CD4-positive, alpha-beta memory T cell (primary cell): ENCODE measurements at regions not wholly inside any gene's neighbourhood (a gene's known extent, or its start where the extent isn't known, plus 50 kb on each side); places are given as distances from the start of the nearest gene placed in this dataset.

Experiments used
- CTCF ChIA-PET: fragments of 350-600 bp; sonication (Branson Sonifier 250); formaldehyde crosslinking; loops from one replicate; lab custom pipeline; 2021; ENCODE audit warnings: inconsistent platforms; ENCODE audit not compliant: partially characterized antibody; lab: Charles Lee
- POLR2A ChIA-PET: fragments of 350-600 bp; sonication (Branson Sonifier 250); formaldehyde crosslinking; loops from one replicate; lab custom pipeline; 2021; ENCODE audit not compliant: partially characterized antibody; lab: Charles Lee
- DNase-seq, 5 donors: peaks; one replicate each; pipeline versions ENCODE4 v3.0.0 to v3.0.0-alpha.2; 2020 to 2022; ENCODE audit warnings: mixed read lengths in 1 of 5
- H3K27ac ChIP-seq: one replicate; pipeline ENCODE4 v1.7.0; 2013; ENCODE audit warnings: low read depth, low read length
- H3K27me3 ChIP-seq: 2 replicates; pipeline ENCODE4 v1.7.0; 2013; ENCODE audit warnings: mild to moderate bottlenecking, low read length, moderate library complexity; ENCODE audit not compliant: insufficient read depth
- H3K36me3 ChIP-seq: 2 replicates; pipeline ENCODE4 v1.7.0; 2013; ENCODE audit warnings: mild to moderate bottlenecking, low read length, moderate library complexity; ENCODE audit not compliant: insufficient read depth
- H3K4me1 ChIP-seq: 2 replicates; pipeline ENCODE4 v1.7.0; 2013; ENCODE audit warnings: mild to moderate bottlenecking, low read length, moderate library complexity; ENCODE audit not compliant: insufficient read depth
- H3K4me3 ChIP-seq, 2 donors: one replicate each; pipeline ENCODE4 v1.7.0; 2013; ENCODE audit warnings: low read length in 2 of 2, mild to moderate bottlenecking in 1 of 2
- H3K9me3 ChIP-seq, 2 donors: one replicate each; pipeline ENCODE4 v1.7.0; 2013; ENCODE audit warnings: low read length in 2 of 2, control low read depth in 1 of 2; ENCODE audit not compliant: control insufficient read depth in 1 of 2
- H3K27ac Mint-ChIP-seq, 7 donors: one replicate each; pipeline ENCODE4 v1.8.0; 2020 to 2021; ENCODE audit warnings: mixed read lengths in 7 of 7, mild to moderate bottlenecking in 6 of 7, inconsistent platforms in 3 of 7, moderate library complexity in 3 of 7
- H3K27me3 Mint-ChIP-seq, 2 donors: one replicate each; pipeline ENCODE4 v1.8.0; 2020 to 2021; ENCODE audit warnings: mixed read lengths in 2 of 2
- H3K36me3 Mint-ChIP-seq, 2 donors: one replicate each; pipeline ENCODE4 v1.8.0; 2020 to 2021; ENCODE audit warnings: mixed read lengths in 2 of 2, inconsistent platforms in 1 of 2, mild to moderate bottlenecking in 1 of 2
- H3K4me1 Mint-ChIP-seq, 4 donors: one replicate each; pipeline ENCODE4 v1.8.0; 2020 to 2021; ENCODE audit warnings: mixed read lengths in 4 of 4, mild to moderate bottlenecking in 1 of 4
- H3K4me3 Mint-ChIP-seq, 8 donors: one replicate each; pipeline ENCODE4 v1.8.0; 2020 to 2021; ENCODE audit warnings: mixed read lengths in 8 of 8, mild to moderate bottlenecking in 7 of 8, moderate library complexity in 6 of 8, inconsistent platforms in 3 of 8
- H3K9me3 Mint-ChIP-seq, 8 donors: one replicate each; pipeline ENCODE4 v1.8.0; 2020 to 2021; ENCODE audit warnings: mixed read lengths in 8 of 8, mild to moderate bottlenecking in 5 of 8, inconsistent platforms in 3 of 8, moderate library complexity in 1 of 8
- intact Hi-C: fragments of 100-400 bp; cut with micrococcal nuclease; formaldehyde crosslinking; loops from one replicate; pipeline ENCODE4 v1.15.1; 2023

DNA sequence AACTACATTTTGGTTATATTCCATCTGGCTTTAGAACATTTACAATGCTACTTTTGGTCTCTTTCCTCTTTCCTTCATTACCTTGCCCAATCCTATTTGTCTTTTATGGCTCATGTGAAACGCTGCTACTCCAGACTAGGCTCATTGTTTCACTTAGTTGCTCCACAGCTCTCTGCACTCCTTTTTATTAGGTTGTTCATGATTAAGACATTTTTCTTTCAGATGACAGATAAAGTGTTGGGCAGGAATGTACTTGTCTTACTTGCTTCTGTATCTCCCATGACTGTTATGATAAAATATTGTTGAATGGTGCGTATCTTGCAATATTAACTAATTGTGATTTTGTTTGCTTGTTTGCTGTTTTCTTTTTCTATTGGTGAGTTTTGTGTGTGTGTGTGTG is 1532.3 kb downstream of the KCNT2 start:
- no peaks in the 10 kb centered on the region for H3K9me3 ChIP-seq
- H3K4me1 ChIP-seq = no peaks in the 10 kb centered on the region
- Mint-ChIP-seq H3K9me3 (peaks cover 0 to 1% (median 0%) of the 10 kb centered on the region in 8 donors), H3K27ac (no peak overlapping the region), H3K4me3 (no peak overlapping the region), H3K4me1 (no peaks in the 10 kb centered on the region), H3K27me3 (peaks cover 0 to 1% of the 10 kb centered on the region in 2 donors), H3K36me3 (no peaks in the 10 kb centered on the region)
- ChIA-PET CTCF (no interaction called here), POLR2A (no interaction called here)
- no peaks in the 10 kb centered on the region for H3K27me3 ChIP-seq
- H3K4me3 ChIP-seq = no peak overlapping the region
- H3K36me3 ChIP-seq = no peaks in the 10 kb centered on the region
- H3K27ac ChIP-seq = no peak overlapping the region
- DNase-seq = no peak
- intact Hi-C loops = no loop called here

DNA sequence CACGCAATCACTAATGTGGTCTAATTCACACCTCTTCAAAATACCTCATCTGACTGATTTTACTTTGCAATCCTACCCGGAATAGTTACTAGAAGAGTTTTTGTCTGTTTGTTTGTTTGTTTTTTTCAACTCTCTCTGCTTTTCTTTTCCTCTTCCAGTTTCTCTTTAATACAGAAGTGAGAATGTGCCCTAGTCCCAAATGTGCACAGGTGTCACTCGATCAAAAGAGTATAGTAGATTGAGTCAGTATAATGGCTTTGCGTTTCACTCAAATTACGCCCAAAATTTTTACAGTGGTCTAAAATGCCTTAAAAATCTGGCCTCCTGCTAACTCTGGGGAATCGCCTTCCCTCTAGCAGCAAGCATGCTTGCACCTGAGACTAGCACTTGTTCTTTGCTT is 1536.8 kb downstream of the KCNT2 start:
- H3K36me3 ChIP-seq = no peaks in the 10 kb centered on the region
- no peak overlapping the region for H3K27ac Mint-ChIP-seq
- no peaks in the 10 kb centered on the region for H3K4me1 Mint-ChIP-seq
- no peak for DNase-seq
- POLR2A ChIA-PET = no interaction called here
- intact Hi-C loops = no loop called here
- no peaks in the 10 kb centered on the region for H3K9me3 ChIP-seq
- H3K4me3 Mint-ChIP-seq = no peak overlapping the region
- H3K4me1 ChIP-seq = no peaks in the 10 kb centered on the region
- H3K27me3 ChIP-seq = no peaks in the 10 kb centered on the region
- H3K36me3 Mint-ChIP-seq = no peaks in the 10 kb centered on the region
- H3K4me3 ChIP-seq = no peak overlapping the region
- CTCF ChIA-PET = no interaction called here
- no peak overlapping the region for H3K27ac ChIP-seq
- H3K27me3 Mint-ChIP-seq = no peaks in the 10 kb centered on the region
- no peaks in the 10 kb centered on the region for H3K9me3 Mint-ChIP-seq

DNA sequence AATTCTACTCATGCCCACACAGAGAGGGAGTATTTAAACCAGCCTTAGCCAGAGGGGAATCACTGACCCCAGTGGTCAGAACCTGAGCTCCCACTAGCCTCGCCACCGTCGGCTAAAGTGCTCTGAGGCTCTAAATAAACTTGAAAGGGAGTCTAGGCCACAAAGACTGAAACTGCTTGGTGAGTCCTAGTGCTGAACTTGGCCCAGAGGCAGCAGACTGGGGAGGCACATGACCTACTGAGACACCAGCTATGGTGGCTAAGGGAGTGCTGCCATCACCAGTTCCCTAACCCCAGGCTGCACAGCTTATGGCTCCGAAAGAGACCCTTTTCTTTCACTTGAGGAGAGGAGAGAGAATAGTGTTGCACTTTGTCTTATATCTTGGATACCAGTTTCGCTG is 1542.8 kb downstream of the KCNT2 start:
- H3K9me3 ChIP-seq = no peaks in the 10 kb centered on the region
- peaks cover 0 to 2% (median 0%) of the 10 kb centered on the region in 8 donors for H3K9me3 Mint-ChIP-seq
- POLR2A ChIA-PET = no interaction called here
- H3K27ac Mint-ChIP-seq = no peak overlapping the region
- H3K4me3 ChIP-seq = no peak overlapping the region
- CTCF ChIA-PET = no interaction called here
- intact Hi-C loops = no loop called here
- no peaks in the 10 kb centered on the region for H3K27me3 ChIP-seq
- no peak overlapping the region for H3K27ac ChIP-seq
- H3K4me3 Mint-ChIP-seq = no peak overlapping the region
- H3K4me1 Mint-ChIP-seq = no peaks in the 10 kb centered on the region
- H3K27me3 Mint-ChIP-seq = no peaks in the 10 kb centered on the region
- H3K36me3 ChIP-seq = no peaks in the 10 kb centered on the region
- no peaks in the 10 kb centered on the region for H3K36me3 Mint-ChIP-seq
- no peaks in the 10 kb centered on the region for H3K4me1 ChIP-seq
- no peak for DNase-seq

DNA sequence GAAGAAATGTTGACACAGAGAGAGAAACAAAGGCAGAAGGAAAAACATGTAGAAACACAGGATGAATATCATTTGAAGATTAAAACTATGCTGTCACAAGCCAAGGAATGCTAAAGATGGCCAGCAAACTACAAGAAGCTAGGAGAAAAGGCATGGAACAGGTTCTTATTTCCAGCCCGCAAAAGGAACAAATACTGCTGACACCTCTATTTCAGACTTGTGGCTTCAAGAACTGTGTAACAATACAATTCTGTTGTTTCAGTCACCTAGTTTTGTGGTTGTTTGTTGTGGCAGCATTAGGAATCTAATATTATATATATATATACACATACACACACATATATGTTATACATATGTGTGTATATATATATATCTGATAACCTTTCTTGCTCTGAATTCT is 1543.9 kb downstream of the KCNT2 start:
- CTCF ChIA-PET = no interaction called here
- Histone ChIP-seq H3K27ac (no peak overlapping the region), H3K27me3 (no peaks in the 10 kb centered on the region), H3K36me3 (no peaks in the 10 kb centered on the region), H3K4me3 (no peak overlapping the region), H3K4me1 (no peaks in the 10 kb centered on the region), H3K9me3 (no peaks in the 10 kb centered on the region)
- POLR2A ChIA-PET = no interaction called here
- H3K27me3 Mint-ChIP-seq = no peaks in the 10 kb centered on the region
- no peak overlapping the region for H3K4me3 Mint-ChIP-seq
- H3K9me3 Mint-ChIP-seq = peaks cover 0 to 2% (median 0%) of the 10 kb centered on the region in 8 donors
- no peaks in the 10 kb centered on the region for H3K36me3 Mint-ChIP-seq
- H3K27ac Mint-ChIP-seq = no peak overlapping the region
- DNase-seq = no peak
- H3K4me1 Mint-ChIP-seq = peaks cover 0 to 2% (median 0%) of the 10 kb centered on the region in 4 donors
- intact Hi-C loops = no loop called here

DNA sequence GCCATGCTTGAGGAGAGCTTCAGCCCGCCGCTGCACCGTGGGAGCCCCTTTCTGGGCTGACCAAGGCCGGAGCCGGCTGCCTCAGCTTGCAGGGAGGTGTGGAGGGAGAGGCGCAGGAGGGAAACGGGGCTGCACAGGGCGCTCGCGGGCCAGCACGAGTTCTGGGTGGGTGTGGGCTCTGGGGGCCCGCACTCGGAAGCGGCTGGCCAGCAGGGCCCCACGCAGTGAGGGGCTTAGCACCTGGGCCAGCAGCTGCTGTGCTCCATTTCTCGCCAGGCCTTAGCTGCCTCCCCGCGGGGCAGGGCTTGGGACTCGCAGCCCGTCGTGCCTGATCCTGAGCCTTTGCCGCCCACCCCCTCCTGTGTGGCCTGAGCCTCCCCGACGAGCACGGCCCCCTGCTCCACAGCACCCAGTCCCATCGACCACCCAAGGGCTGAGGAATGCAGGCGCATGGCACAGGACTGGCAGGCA is 1554.0 kb downstream of the KCNT2 start:
- Histone ChIP-seq H3K27ac (no peak overlapping the region), H3K27me3 (no peaks in the 10 kb centered on the region), H3K9me3 (no peaks in the 10 kb centered on the region), H3K36me3 (no peaks in the 10 kb centered on the region), H3K4me3 (no peak overlapping the region), H3K4me1 (no peaks in the 10 kb centered on the region)
- POLR2A ChIA-PET = no interaction called here
- DNase-seq = no peak
- intact Hi-C loops = no loop called here
- CTCF ChIA-PET = no interaction called here
- H3K27me3 Mint-ChIP-seq = no peaks in the 10 kb centered on the region
- no peak overlapping the region for H3K4me3 Mint-ChIP-seq
- peaks cover 0 to 4% (median 2%) of the 10 kb centered on the region in 4 donors for H3K4me1 Mint-ChIP-seq
- H3K27ac Mint-ChIP-seq = no peak overlapping the region
- no peaks in the 10 kb centered on the region for H3K9me3 Mint-ChIP-seq
- no peaks in the 10 kb centered on the region for H3K36me3 Mint-ChIP-seq

DNA sequence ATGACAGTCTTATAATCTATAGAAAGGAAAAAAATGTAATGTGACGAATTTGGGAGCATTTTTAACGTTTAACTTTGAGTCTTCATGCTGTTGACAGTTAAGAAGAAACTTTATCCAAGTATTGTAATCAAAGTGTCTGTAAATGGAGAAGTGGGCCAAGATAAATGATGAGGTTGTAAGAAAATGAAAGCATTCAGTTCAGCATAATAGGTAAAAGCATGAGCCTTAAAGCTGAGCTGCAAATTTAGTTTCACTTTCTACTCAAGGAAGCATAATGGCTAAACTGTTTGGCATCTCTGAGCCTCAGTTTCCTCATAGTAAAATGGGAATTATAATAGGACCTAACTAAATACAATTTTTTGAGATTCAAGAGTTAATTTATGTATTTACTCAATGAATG is 1554.8 kb downstream of the KCNT2 start:
- Mint-ChIP-seq H3K27me3 (no peaks in the 10 kb centered on the region), H3K27ac (peak overlapping the region in 3 of 7 donors; percentile 75 to 92 (median 83)), H3K36me3 (no peaks in the 10 kb centered on the region), H3K4me1 (peaks cover 0 to 4% (median 2%) of the 10 kb centered on the region in 4 donors), H3K9me3 (no peaks in the 10 kb centered on the region), H3K4me3 (peak overlapping the region in 7 of 8 donors; percentile 62 to 87 (median 77))
- Histone ChIP-seq H3K4me1 (no peaks in the 10 kb centered on the region), H3K36me3 (no peaks in the 10 kb centered on the region), H3K4me3 (no peak overlapping the region), H3K27ac (no peak overlapping the region), H3K9me3 (no peaks in the 10 kb centered on the region), H3K27me3 (no peaks in the 10 kb centered on the region)
- CTCF ChIA-PET = no interaction called here
- peak in 1 of 5 donors; percentile 0 for DNase-seq
- intact Hi-C loops = no loop called here
- POLR2A ChIA-PET = no interaction called here

DNA sequence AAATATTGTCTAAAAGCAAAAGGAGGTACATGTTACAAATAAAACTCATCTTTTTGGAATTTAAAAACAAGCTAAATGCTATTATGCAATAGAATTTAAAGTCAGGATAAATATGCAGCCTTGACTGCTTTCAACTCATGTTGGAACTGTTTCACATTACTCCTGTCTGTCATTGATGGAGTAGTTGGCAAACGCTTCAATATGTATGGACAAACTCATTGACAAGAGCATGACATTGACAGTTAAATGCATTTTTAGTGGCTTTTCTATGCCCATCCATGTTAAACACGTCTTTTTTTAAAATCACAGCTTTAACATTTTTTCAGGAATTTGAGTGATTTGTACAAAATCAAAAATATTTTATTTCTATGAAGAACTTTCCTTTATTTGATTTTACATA is 1560.5 kb downstream of the KCNT2 start:
- H3K27me3 Mint-ChIP-seq = no peaks in the 10 kb centered on the region
- POLR2A ChIA-PET = no interaction called here
- no peak overlapping the region for H3K4me3 Mint-ChIP-seq
- no peak overlapping the region for H3K27ac Mint-ChIP-seq
- CTCF ChIA-PET = no interaction called here
- Histone ChIP-seq H3K36me3 (no peaks in the 10 kb centered on the region), H3K4me1 (no peaks in the 10 kb centered on the region), H3K27me3 (no peaks in the 10 kb centered on the region), H3K4me3 (no peak overlapping the region), H3K9me3 (no peaks in the 10 kb centered on the region), H3K27ac (no peak overlapping the region)
- DNase-seq = no peak
- no peaks in the 10 kb centered on the region for H3K9me3 Mint-ChIP-seq
- intact Hi-C loops = no loop called here
- H3K36me3 Mint-ChIP-seq = no peaks in the 10 kb centered on the region
- H3K4me1 Mint-ChIP-seq = no peaks in the 10 kb centered on the region

DNA sequence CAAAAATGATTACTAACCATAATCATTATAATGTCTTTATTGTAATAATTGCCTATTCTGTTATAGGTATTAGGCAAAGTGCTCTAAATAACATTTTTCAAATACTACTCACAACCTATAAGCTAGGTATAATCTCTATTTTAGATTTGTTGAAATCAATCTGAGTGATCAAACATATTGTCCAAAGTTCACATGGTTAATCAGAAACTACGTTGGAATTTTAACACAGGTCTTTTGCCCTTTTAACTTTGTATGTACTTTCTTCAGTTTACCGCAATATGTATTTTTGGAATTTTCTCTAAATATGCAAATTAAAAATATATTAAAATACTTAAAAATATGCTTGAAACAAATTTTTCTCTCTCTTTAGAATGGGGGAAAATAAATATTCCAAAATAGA is 1563.2 kb downstream of the KCNT2 start:
- DNase-seq = no peak
- Mint-ChIP-seq H3K27ac (no peak overlapping the region), H3K36me3 (no peaks in the 10 kb centered on the region), H3K27me3 (no peaks in the 10 kb centered on the region), H3K9me3 (no peaks in the 10 kb centered on the region), H3K4me1 (no peaks in the 10 kb centered on the region), H3K4me3 (no peak overlapping the region)
- CTCF ChIA-PET = no interaction called here
- H3K9me3 ChIP-seq = no peaks in the 10 kb centered on the region
- no peak overlapping the region for H3K27ac ChIP-seq
- no peak overlapping the region for H3K4me3 ChIP-seq
- H3K36me3 ChIP-seq = no peaks in the 10 kb centered on the region
- intact Hi-C loops = no loop called here
- POLR2A ChIA-PET = no interaction called here
- no peaks in the 10 kb centered on the region for H3K4me1 ChIP-seq
- H3K27me3 ChIP-seq = no peaks in the 10 kb centered on the region
